Adipocyte (in vitro differentiated cells): ENCODE measurements at regions not wholly inside any gene's neighbourhood (a gene's known extent, or its start where the extent isn't known, plus 50 kb on each side); places are given as distances from the start of the nearest gene placed in this dataset.

ENCODE experiments used
- DNase-seq: peaks from one replicate; pipeline ENCODE4 v3.0.0-alpha.2; 2015; ENCODE audit warnings: low read depth
- H3K27me3 ChIP-seq: replicated peaks from 2 replicates; pipeline ENCODE4 v1.7.0; 2013; ENCODE audit warnings: mild to moderate bottlenecking, low read length, moderate library complexity; ENCODE audit not compliant: control insufficient read depth, insufficient read depth
- H3K36me3 ChIP-seq: 2 replicates; pipeline ENCODE4 v1.7.0; 2013; ENCODE audit warnings: low read length, mild to moderate bottlenecking, moderate library complexity; ENCODE audit not compliant: control insufficient read depth, insufficient read depth, severe bottlenecking
- H3K4me1 ChIP-seq: 2 replicates; pipeline ENCODE4 v1.7.0; 2013; ENCODE audit warnings: mild to moderate bottlenecking, low read length, moderate library complexity; ENCODE audit not compliant: control insufficient read depth, insufficient read depth
- H3K4me3 ChIP-seq: 2 replicates; pipeline ENCODE4 v1.7.0; 2013; ENCODE audit warnings: mild to moderate bottlenecking, low read length, moderate library complexity
- H3K9ac ChIP-seq: 2 replicates; pipeline ENCODE4 v1.7.0; 2013; ENCODE audit warnings: mild to moderate bottlenecking, low read length, moderate library complexity
- H3K9me3 ChIP-seq: 2 replicates; pipeline ENCODE4 v1.7.0; 2013; ENCODE audit warnings: mild to moderate bottlenecking, low read length, moderate library complexity; ENCODE audit not compliant: control insufficient read depth

DNA sequence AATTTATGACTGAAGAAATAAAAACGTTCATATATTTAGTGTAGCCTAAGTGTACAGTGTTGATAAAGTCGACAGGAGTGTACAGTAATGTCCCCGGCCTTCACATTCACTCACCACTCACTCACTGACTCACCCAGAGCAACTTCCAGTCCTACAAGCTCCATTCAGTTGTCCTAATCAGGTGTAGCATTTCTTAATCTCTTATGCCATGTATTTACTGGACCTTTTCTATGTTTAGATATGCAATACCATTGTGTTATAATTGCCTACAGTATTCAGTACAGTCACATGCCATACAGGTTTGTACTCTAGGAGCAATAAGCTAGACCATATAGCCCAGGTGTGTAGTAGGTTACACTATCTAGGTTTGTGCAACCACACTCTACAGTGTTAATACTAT, 610.2 kb upstream of the NOX3 start:
- H3K9me3 ChIP-seq, result peaks cover under 1% of the 10 kb centered on the region
- H3K4me3 ChIP-seq, result no peak overlapping the region
- no peaks in the 10 kb centered on the region for H3K27me3 ChIP-seq
- H3K9ac ChIP-seq, result no peak overlapping the region
- no peak for DNase-seq
- H3K36me3 ChIP-seq, result no peaks in the 10 kb centered on the region
- H3K4me1 ChIP-seq, result no peaks in the 10 kb centered on the region

DNA sequence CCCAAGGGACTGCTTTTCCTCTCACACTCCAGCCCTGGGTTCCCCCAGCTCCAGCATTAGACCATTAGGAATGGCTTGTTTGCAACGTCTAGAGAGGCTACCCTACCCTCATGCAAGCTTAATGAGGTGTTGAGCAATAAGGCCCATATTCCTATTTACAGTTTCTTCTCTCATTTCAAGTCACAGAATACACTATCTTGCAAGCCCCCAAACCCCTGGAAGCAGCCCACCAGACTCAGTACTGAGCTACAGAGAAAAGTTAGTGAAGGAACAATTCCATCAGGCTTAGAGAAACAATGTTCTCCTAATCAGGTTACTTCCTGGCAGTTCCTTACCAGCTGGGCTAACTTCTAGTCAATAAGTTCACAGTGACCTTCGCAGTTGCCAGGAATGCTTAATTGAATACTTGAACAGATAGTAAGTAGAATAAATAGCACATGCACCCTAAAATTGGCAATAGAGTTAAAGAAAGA, 606.5 kb upstream of the NOX3 start:
- no peak for DNase-seq
- Histone ChIP-seq H3K36me3 (no peaks in the 10 kb centered on the region), H3K9ac (no peak overlapping the region)

DNA sequence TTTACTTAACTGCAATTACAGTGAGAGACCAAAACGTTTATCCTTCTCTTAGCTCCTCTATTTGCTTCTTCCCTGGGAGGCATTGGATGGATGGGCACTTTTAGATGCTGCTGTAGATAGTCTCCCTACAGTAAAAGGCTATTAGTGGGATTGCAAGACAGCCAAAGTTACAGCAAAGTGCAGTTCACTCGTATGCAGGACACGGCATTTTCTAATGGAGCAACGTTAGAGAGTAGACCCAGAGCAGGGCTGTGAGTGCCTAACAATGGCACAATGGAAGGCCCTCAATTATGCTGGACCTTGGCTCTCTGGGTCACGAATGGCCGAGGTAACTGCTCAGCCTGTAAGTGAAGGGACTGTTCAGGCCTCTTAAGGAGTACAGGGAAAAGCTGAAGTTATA, 605.8 kb upstream of the NOX3 start:
- Histone ChIP-seq H3K4me3 (no peak overlapping the region), H3K36me3 (no peaks in the 10 kb centered on the region), H3K27me3 (no peaks in the 10 kb centered on the region), H3K9me3 (peaks cover 5% of the 10 kb centered on the region), H3K4me1 (no peaks in the 10 kb centered on the region), H3K9ac (no peak overlapping the region)
- no peak for DNase-seq

More for the DNA sequence above, 606.5 kb upstream of the NOX3 start:
- no peaks in the 10 kb centered on the region for H3K4me1 ChIP-seq
- peaks cover 5% of the 10 kb centered on the region for H3K9me3 ChIP-seq
- no peaks in the 10 kb centered on the region for H3K27me3 ChIP-seq
- H3K4me3 ChIP-seq, result no peak overlapping the region

DNA sequence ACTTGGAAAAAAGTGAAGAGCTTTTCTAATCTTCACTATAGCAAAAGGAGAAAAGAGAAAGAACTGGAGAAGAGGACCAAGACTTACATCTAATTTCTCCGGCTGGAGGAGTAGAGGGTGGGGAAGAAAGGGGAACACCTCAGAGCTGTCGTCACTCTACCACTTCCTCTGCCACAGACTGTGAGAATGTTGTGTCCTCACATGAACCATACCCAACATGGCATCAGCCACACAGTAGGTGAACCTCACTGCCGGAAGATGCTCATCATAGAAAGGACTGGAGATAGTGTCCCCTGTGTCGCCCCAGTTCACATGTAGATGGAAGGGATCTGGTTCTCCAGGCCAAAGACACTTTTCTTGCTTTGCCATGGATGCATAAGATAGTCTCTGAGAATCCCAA, 604.4 kb upstream of the NOX3 start:
- Histone ChIP-seq H3K9me3 (peaks cover 8% of the 10 kb centered on the region), H3K9ac (no peak overlapping the region), H3K4me1 (no peaks in the 10 kb centered on the region), H3K27me3 (no peaks in the 10 kb centered on the region), H3K36me3 (no peaks in the 10 kb centered on the region), H3K4me3 (no peak overlapping the region)
- DNase-seq, result no peak

DNA sequence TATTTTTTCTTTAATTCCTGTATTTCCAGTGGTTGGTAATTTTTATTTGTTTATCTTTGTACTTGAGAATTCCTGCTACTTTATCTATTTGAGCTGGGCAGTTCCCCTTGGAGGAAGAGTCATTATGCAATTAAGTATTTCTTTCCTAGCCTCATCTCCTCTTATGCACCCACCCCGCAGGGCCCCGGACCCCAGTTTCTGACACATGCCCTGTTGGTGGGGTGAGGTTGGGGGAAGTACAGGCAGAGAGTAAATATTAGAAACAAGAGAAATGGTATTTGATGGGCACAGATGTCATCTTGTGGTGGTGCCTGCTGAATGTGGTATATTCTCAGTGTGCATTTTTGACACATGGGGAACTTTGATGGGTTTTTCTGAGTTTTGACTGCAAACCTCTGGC, 602.7 kb upstream of the NOX3 start:
- H3K9me3 ChIP-seq, result peaks cover 8% of the 10 kb centered on the region
- H3K36me3 ChIP-seq, result no peaks in the 10 kb centered on the region
- H3K4me1 ChIP-seq, result no peaks in the 10 kb centered on the region
- no peak overlapping the region for H3K9ac ChIP-seq
- no peak for DNase-seq
- H3K27me3 ChIP-seq, result no peaks in the 10 kb centered on the region
- H3K4me3 ChIP-seq, result no peak overlapping the region

DNA sequence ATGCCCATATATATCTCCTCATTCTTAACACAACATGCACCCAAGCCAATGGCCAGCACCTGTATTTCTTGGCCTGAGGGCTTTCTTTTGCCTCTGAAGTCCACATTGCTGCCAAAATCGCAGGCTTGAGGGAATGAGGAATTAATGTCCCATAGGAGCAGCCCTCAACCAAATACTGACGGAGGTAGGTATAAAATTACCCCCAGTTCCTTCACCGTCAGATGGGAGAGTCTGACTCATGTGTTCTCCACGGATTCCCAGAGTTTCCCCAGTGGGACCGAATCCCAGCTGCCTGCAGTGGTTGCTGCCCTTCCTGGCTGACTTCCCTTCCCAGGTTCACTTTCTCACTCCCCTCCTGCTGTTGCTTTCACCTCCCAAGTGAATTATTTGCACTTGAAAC, 602.2 kb upstream of the NOX3 start:
- no peaks in the 10 kb centered on the region for H3K36me3 ChIP-seq
- H3K27me3 ChIP-seq, result no peaks in the 10 kb centered on the region
- no peak for DNase-seq
- H3K9me3 ChIP-seq, result peaks cover 8% of the 10 kb centered on the region
- H3K4me3 ChIP-seq, result no peak overlapping the region
- no peaks in the 10 kb centered on the region for H3K4me1 ChIP-seq
- H3K9ac ChIP-seq, result no peak overlapping the region

DNA sequence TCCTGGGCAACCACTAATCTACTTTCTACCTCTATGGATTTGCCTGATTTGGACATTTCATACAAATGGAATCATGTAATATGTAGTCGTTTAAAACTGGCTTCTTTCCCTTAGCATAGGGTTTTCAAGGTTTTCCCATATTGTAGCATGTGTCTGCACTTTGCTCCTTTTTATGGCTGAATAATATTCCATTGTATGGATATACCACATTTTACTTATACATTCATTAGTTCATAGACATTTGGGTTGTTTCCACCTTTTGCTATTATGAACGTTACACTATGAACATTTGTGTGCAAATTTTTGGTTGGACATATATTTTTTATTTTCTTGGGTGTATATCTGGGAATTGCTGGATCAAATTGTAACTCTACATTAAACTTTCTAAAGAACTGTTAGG, 600.4 kb upstream of the NOX3 start:
- no peak overlapping the region for H3K4me3 ChIP-seq
- H3K9ac ChIP-seq, result no peak overlapping the region
- no peak for DNase-seq
- no peaks in the 10 kb centered on the region for H3K27me3 ChIP-seq
- H3K4me1 ChIP-seq, result no peaks in the 10 kb centered on the region
- peaks cover 8% of the 10 kb centered on the region for H3K9me3 ChIP-seq
- no peaks in the 10 kb centered on the region for H3K36me3 ChIP-seq

DNA sequence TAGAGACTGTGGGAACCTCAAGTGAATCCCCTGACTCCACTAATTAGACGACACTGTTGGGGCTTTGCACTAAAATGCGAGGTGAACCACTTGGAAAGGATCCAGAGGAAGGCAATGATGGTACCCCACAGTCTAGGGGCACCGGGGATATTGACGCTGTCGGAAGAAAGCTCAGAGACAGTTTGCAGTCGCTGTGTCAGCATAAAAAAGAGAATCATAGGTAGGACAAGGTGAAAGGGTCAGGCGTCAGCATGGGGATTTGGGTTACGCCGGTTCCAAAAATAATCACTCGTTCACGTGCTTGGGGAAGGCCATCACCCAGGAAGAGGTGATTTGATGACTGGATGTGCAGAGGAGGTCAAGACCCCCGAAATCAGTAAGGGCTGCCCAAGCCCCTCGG, 598.0 kb upstream of the NOX3 start:
- Histone ChIP-seq H3K36me3 (no peaks in the 10 kb centered on the region), H3K9ac (no peak overlapping the region), H3K4me3 (no peak overlapping the region), H3K4me1 (no peaks in the 10 kb centered on the region), H3K9me3 (peaks cover 3% of the 10 kb centered on the region), H3K27me3 (no peaks in the 10 kb centered on the region)
- DNase-seq, result no peak

DNA sequence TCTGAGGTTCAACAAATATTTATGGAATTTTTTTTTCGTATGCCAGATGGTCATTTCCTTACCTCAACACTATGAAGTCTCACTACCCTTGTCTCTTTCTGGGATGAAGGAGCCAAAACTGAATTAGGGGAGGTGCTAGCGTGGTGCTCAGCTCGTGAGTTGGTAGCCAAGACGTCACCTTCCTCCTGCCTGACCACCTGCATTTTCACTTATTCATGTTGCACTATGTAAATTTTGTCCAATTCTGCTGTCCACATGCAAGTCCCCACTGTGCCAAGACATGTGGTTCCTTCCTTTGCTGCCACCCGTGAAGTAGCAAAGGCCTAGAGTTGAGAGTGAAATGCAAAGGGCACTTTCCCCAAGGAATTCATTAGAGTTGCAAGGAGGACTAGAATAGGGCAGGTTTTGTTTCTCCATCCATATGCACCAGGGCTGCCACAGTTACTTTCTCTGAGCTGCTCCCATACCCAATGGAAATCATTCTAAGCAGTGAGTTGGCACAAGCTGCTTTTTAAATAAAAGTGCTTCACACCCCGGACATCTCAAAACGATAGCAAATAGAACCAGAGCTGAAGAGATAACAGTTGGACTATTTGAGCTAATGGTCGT, 591.3 kb upstream of the NOX3 start:
- DNase-seq, result no peak
- Histone ChIP-seq H3K9me3 (no peaks in the 10 kb centered on the region), H3K27me3 (no peaks in the 10 kb centered on the region), H3K4me1 (no peaks in the 10 kb centered on the region), H3K36me3 (no peaks in the 10 kb centered on the region), H3K4me3 (no peak overlapping the region), H3K9ac (no peak overlapping the region)

DNA sequence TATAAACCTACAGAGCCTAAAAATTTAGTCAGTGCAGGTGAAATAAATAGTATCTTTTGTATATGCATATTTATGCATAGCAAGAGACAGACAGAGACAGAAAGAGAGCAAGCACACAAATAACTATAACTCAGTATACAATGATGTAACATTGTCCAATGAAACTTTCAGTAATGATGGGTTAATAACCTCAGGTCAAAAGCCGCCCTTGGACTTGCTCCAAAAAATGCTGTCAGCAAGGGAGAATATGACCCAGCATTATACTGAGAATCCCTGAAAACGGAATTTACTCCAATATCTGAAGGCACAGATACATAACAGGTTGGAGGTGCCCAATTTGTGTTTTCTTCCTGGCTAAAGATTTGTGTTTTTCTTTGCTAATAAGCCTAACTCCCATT, 590.6 kb upstream of the NOX3 start:
- no peak overlapping the region for H3K4me3 ChIP-seq
- no peak overlapping the region for H3K9ac ChIP-seq
- DNase-seq, result no peak
- no peaks in the 10 kb centered on the region for H3K27me3 ChIP-seq
- H3K9me3 ChIP-seq, result no peaks in the 10 kb centered on the region
- no peaks in the 10 kb centered on the region for H3K36me3 ChIP-seq
- no peaks in the 10 kb centered on the region for H3K4me1 ChIP-seq

DNA sequence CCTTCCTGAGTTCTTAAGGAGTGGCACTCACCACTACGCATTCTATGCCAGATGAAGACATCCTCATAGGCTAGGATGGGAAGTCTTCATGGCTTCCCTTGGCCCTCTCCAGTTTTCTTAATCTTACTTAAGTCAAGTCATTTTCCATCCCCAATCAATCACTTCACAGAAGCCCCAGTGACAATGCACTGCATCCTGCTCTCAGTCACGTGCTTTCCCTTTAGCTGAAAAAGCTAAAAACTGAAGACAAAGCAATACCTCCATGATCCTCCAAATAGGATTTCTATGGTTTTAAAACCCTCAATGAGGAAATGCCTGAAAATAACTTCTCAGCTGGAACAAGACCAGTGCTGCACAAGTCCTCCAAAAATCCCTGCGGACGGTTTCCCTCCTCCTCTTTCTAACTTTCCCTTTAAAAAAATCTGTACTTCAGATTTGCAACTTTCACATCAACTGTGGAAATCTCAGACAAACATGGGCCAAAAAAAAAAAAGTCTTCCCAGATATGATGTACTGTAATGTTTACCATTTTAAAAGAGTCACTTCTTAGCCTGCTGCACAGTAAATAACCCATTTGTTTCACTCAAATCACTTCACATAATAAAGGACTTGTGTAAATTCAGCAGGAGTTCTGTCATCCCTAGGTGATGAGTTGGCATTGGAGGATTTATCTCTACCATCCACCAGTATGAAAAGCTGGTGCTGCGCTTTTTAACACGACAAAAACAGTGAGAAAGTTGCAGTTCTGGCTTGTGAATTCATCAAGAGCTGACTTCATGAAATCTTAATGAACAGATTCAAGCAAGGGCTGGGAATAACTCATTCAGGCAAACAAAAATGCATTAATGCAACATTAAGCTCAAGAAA, 590.0 kb upstream of the NOX3 start:
- DNase-seq, result no peak
- Histone ChIP-seq H3K36me3 (no peaks in the 10 kb centered on the region), H3K9ac (no peak overlapping the region), H3K4me1 (no peaks in the 10 kb centered on the region), H3K27me3 (no peaks in the 10 kb centered on the region), H3K9me3 (no peaks in the 10 kb centered on the region), H3K4me3 (no peak overlapping the region)
